Fibroblast of upper back skin (primary cell): ENCODE measurements at regions not wholly inside any gene's neighbourhood (a gene's known extent, or its start where the extent isn't known, plus 50 kb on each side); places are given as distances from the start of the nearest gene placed in this dataset.
"Not testable (repeated sequence)": the region's sequence is repeated elsewhere in the genome, so short reads cannot be mapped to it uniquely, and the experiment has no call there.

Source experiments
- DNase-seq: peaks from one replicate; pipeline ENCODE4 v3.0.0-alpha.2; 2013

GRCh38 chr3:144770281-144770680 is 798.7 kb downstream of the DIPK2A start:
- no peak for DNase-seq

- DNase-seq: peak; percentile 47
These were observed 799.3 kb downstream of the DIPK2A start for GRCh38 chr3:144770915-144771351.

- peak; percentile 89 for DNase-seq
These were observed 799.8 kb downstream of the DIPK2A start for GRCh38 chr3:144771381-144771870.

- DNase-seq: no peak
These were observed 800.7 kb downstream of the DIPK2A start for GRCh38 chr3:144772372-144772771.

- DNase-seq: no peak
These were observed 801.7 kb downstream of the DIPK2A start for GRCh38 chr3:144773350-144773749.

GRCh38 chr3:144774897-144775296 is 803.3 kb downstream of the DIPK2A start:
- peak; percentile 63 for DNase-seq

- no peak for DNase-seq
These were observed 803.9 kb downstream of the DIPK2A start for GRCh38 chr3:144775551-144775950.

- DNase-seq: no peak
These were observed 806.3 kb downstream of the DIPK2A start for GRCh38 chr3:144777906-144778305.

GRCh38 chr3:144791034-144791433 is 819.4 kb downstream of the DIPK2A start:
- no peak for DNase-seq

- DNase-seq: no peak
These were observed 830.3 kb downstream of the DIPK2A start for GRCh38 chr3:144801890-144802289.

GRCh38 chr3:144809380-144809779 is 837.8 kb downstream of the DIPK2A start:
- DNase-seq: no peak

- no peak for DNase-seq
These were observed 838.5 kb downstream of the DIPK2A start for GRCh38 chr3:144810160-144810559.

- DNase-seq: peak; percentile 33
These were observed 844.0 kb downstream of the DIPK2A start for GRCh38 chr3:144815655-144816054.

- peak; percentile 59 for DNase-seq
These were observed 844.7 kb downstream of the DIPK2A start for GRCh38 chr3:144816323-144816722.

GRCh38 chr3:144818973-144819372 is 847.4 kb downstream of the DIPK2A start:
- no peak for DNase-seq

- DNase-seq: not testable (repeated sequence)
These were observed 848.6 kb downstream of the DIPK2A start for GRCh38 chr3:144820232-144820631.

GRCh38 chr3:144820726-144821125 is 849.1 kb downstream of the DIPK2A start:
- DNase-seq: no peak

GRCh38 chr3:144821583-144821982 is 850.0 kb downstream of the DIPK2A start:
- peak; percentile 93 for DNase-seq

- DNase-seq: peak; percentile 73
These were observed 851.0 kb downstream of the DIPK2A start for GRCh38 chr3:144822671-144823070.

- no peak for DNase-seq
These were observed 860.5 kb downstream of the DIPK2A start for GRCh38 chr3:144831955-144832716.

- DNase-seq: no peak
These were observed 868.4 kb downstream of the DIPK2A start for GRCh38 chr3:144839991-144840390.

GRCh38 chr3:144840866-144841265 is 869.2 kb downstream of the DIPK2A start:
- no peak for DNase-seq

- DNase-seq: no peak
These were observed 871.5 kb downstream of the DIPK2A start for GRCh38 chr3:144843099-144843498.

GRCh38 chr3:144852999-144853398 is 881.4 kb downstream of the DIPK2A start:
- DNase-seq: no peak

GRCh38 chr3:144854020-144854419 is 882.4 kb downstream of the DIPK2A start:
- DNase-seq: not testable (repeated sequence)
